BLaER1 (cell line): ENCODE measurements at regions not wholly inside any gene's neighbourhood (a gene's known extent, or its start where the extent isn't known, plus 50 kb on each side); places are given as distances from the start of the nearest gene placed in this dataset.

Source experiments
- H3K27ac ChIP-seq: shearing (Covaris generic); formaldehyde crosslinking; 2 replicates; pipeline ENCODE4 v1.8.1; 2022
- H3K27me3 ChIP-seq: shearing (Covaris generic); formaldehyde crosslinking; 2 replicates; pipeline ENCODE4 v1.8.1; 2022
- H3K36me3 ChIP-seq: shearing (Covaris generic); formaldehyde crosslinking; 2 replicates; pipeline ENCODE4 v1.8.1; 2022
- H3K4me1 ChIP-seq: shearing (Covaris generic); formaldehyde crosslinking; 2 replicates; pipeline ENCODE4 v1.8.1; 2022
- H3K4me2 ChIP-seq: shearing (Covaris generic); formaldehyde crosslinking; 2 replicates; pipeline ENCODE4 v1.8.1; 2022
- H3K4me3 ChIP-seq: shearing (Covaris generic); formaldehyde crosslinking; 2 replicates; pipeline ENCODE4 v1.8.1; 2022
- H3K9ac ChIP-seq: shearing (Covaris generic); formaldehyde crosslinking; 2 replicates; pipeline ENCODE4 v1.8.1; 2022
- H3K9me3 ChIP-seq: shearing (Covaris generic); formaldehyde crosslinking; 2 replicates; pipeline ENCODE4 v1.8.1; 2022
- H4K20me1 ChIP-seq: shearing (Covaris generic); formaldehyde crosslinking; 2 replicates; pipeline ENCODE4 v1.8.1; 2022
- Cebpa-rat ChIP-seq: shearing (Covaris generic); IDR thresholded peaks from 2 replicates; pipeline ENCODE4 v1.8.1; 2022

DNA sequence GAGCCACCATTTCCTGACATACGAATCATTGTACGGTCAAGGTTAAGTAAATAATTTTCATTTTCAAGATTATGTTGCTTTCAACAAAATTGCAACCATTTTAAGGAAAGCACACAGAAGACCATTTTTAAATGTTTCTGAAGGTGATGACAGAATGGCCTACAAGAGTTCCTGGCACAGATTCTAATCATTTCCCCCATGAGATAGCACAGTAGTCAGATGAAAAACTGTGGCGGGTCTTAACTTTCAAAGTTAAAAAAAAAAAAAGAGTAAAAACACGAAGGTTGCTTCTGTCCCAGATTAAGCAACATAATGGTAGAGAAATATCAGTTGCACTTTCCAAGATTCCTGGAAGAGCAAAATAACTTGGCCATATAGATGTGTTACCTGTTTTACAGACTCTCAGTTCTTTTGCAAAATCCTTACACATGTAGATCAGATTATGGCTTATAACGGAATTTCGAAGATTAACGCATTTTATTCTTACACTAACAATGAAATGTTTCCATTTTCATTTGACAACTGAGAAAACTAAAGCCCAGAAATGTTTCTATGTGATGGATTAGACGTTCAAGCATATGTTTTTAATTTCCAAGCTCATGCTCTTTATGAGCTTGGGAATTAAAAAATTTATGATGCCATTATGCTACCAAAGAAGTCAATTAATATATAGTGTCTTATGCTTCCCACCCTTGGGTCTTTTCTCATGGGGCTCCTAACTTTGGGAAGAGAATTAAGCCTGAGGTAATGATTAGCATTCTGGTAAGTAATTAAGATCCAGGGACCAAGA is 335.1 kb upstream of the CLNK start:
- no peak overlapping the region for H3K9ac ChIP-seq
- no peak overlapping the region for H3K4me2 ChIP-seq
- no peaks in the 10 kb centered on the region for H3K36me3 ChIP-seq
- TF ChIP-seq Cebpa-rat: no peak
- no peaks in the 10 kb centered on the region for H3K9me3 ChIP-seq
- no peaks in the 10 kb centered on the region for H3K27me3 ChIP-seq
- peaks cover under 1% of the 10 kb centered on the region for H3K4me1 ChIP-seq
- H3K4me3 ChIP-seq: no peak overlapping the region
- H3K27ac ChIP-seq: no peak overlapping the region
- H4K20me1 ChIP-seq: no peaks in the 10 kb centered on the region

DNA sequence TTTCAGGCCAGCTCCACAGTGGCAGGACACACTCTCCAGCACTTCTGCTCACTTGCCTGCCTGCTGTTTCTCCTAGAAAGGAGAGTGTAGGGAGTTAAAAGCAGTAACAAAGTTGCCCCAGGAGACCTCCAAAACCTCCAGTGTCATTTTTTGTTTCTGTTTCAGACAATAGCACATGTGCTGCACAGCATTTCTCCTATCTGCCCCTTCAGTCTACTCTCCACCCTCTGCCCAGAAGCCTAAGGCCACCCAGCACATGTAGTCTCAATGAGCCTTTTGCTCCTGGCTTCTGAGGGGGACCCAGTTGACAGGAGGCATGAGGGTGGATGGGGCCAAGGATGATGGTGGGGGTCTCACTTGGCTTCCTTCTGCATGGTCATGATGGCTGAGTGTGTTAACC is 329.6 kb upstream of the CLNK start:
- Histone ChIP-seq H3K4me1 (peaks cover 19% of the 10 kb centered on the region), H3K36me3 (no peaks in the 10 kb centered on the region), H3K4me2 (peak overlapping the region; percentile 57), H3K9me3 (no peaks in the 10 kb centered on the region), H3K9ac (peak overlapping the region; percentile 38; the same call in 1 of the 2 replicates), H3K27ac (peak overlapping the region; percentile 56), H4K20me1 (no peaks in the 10 kb centered on the region), H3K27me3 (no peaks in the 10 kb centered on the region), H3K4me3 (no peak overlapping the region)
- no peak for TF ChIP-seq Cebpa-rat

DNA sequence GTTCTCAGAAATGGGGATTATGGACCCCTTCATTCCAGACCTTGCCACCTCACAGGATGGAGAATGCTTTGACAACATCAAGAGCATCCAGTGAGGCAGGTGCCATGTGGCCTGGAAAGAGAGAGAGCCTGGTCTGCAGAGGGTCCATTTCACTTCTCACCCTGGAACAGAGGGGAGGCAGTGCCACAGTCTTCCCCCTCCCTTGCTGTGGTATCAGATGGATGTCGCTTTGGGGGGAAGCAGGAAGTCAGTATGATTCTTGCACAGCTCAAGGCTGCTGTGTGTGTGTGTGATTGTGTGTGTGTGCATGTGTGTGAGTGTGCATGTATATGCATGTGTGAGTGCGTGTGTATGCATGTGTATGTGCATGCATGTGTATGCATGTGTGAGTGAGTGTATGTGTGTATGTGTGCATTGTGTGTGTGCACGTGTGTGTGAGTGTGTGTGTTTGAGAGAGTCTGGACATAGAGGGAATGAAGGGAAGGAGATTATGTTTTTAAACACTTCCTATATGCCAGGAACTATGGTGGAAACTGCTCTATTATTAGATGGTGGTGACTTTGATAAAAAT is 328.6 kb upstream of the CLNK start:
- Histone ChIP-seq H3K4me2 (peak overlapping the region; percentile 57), H3K9me3 (no peaks in the 10 kb centered on the region), H3K4me3 (no peak overlapping the region), H3K36me3 (no peaks in the 10 kb centered on the region), H4K20me1 (no peaks in the 10 kb centered on the region), H3K27me3 (no peaks in the 10 kb centered on the region), H3K9ac (no peak overlapping the region), H3K4me1 (peaks cover 19% of the 10 kb centered on the region), H3K27ac (no peak overlapping the region)
- no peak for TF ChIP-seq Cebpa-rat

DNA sequence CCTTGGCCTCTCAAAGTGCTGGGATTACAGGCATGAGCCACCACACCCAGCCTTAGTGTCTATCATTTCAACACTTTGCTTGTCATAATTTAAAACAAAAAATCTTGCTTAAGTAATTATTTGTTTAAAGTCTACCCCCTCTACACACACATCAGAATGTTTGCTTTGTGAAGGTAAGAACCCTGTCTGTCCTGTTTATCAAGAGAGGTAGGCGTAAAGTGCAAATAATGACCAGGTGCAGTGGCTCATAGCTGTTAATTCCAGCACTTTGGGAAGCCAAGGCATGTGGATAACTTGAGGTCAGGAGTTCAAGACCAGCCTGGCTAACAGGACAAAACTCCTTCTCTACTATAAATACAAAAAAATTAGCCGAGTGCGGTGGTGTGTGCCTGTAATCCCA is 326.7 kb upstream of the CLNK start:
- Histone ChIP-seq H3K4me3 (no peak overlapping the region), H3K4me2 (no peak overlapping the region), H3K27ac (no peak overlapping the region), H3K9ac (no peak overlapping the region), H4K20me1 (no peaks in the 10 kb centered on the region), H3K9me3 (no peaks in the 10 kb centered on the region), H3K4me1 (peaks cover 25% of the 10 kb centered on the region), H3K36me3 (no peaks in the 10 kb centered on the region), H3K27me3 (no peaks in the 10 kb centered on the region)
- TF ChIP-seq Cebpa-rat: no peak

DNA sequence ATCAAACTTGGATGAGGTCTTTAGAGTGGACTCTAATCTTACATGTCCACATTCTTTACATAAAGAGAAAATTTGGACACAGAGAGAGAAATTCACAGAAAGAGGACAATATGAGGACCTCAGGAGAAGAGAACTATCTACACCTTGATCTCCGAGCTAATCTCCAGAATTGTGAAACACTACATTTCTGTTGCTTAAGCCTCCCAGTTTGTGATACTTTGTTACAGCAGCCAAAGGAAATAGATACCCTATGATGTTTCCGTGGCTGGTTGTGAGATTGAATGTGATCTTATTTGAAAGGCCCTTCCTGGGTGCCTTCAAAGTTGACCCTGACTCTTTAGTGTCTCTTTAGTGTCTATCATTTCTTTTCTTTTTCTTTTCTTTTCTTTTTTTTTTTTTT is 326.1 kb upstream of the CLNK start:
- Histone ChIP-seq H3K4me1 (peaks cover 25% of the 10 kb centered on the region), H3K9ac (no peak overlapping the region), H4K20me1 (no peaks in the 10 kb centered on the region), H3K27me3 (no peaks in the 10 kb centered on the region), H3K36me3 (no peaks in the 10 kb centered on the region), H3K9me3 (no peaks in the 10 kb centered on the region), H3K4me2 (no peak overlapping the region), H3K27ac (no peak overlapping the region), H3K4me3 (no peak overlapping the region)
- no peak for TF ChIP-seq Cebpa-rat

DNA sequence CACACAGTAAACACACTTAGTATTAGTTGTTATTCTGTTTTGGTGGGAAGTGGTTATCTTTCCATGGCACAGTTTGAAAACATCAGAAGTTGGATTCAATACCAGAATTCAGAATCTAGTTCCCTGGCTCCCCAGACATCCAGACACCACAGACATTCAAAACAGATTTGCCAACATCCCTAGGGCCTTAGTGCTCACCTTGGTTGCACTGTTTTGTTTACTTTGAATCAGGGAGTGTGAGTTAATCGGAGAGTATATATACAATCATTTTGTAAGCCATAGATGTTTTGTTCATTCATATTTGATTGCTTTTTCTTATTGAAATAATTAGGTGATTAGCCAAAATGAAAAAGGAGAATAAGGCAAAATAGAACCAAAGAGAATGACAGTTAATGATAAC is 324.7 kb upstream of the CLNK start:
- Histone ChIP-seq H3K9ac (no peak overlapping the region), H3K36me3 (no peaks in the 10 kb centered on the region), H3K4me1 (peaks cover 26% of the 10 kb centered on the region)

DNA sequence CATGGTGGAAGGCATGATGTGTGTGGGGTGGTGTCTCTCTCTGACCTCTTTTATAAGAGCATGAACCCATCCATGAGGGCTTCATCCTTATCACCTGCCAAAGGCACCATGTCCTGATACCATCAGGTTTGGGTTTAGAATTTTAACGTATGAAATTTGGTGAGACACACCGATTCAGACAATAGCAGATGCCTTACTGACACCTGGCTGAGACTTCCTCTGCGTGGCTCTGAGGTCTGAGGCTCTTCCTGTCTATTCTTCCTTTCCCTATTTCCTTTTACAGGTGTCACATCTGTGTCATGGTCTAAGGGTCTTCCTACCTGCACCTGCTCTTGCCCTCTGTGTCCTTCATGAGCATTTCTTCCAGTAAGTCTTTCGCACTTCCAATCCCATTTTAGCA is 320.7 kb upstream of the CLNK start:
- no peaks in the 10 kb centered on the region for H3K9me3 ChIP-seq
- TF ChIP-seq Cebpa-rat: no peak
- H4K20me1 ChIP-seq: no peaks in the 10 kb centered on the region
- peaks cover 11% of the 10 kb centered on the region for H3K4me1 ChIP-seq
- H3K4me3 ChIP-seq: no peak overlapping the region
- H3K4me2 ChIP-seq: no peak overlapping the region; the same call in 1 of the 2 replicates
- no peak overlapping the region for H3K27ac ChIP-seq
- no peaks in the 10 kb centered on the region for H3K36me3 ChIP-seq
- H3K27me3 ChIP-seq: no peaks in the 10 kb centered on the region
- no peak overlapping the region for H3K9ac ChIP-seq

More for the DNA sequence above, 324.7 kb upstream of the CLNK start:
- no peak for TF ChIP-seq Cebpa-rat
- Histone ChIP-seq H3K9me3 (no peaks in the 10 kb centered on the region), H3K27ac (no peak overlapping the region), H3K27me3 (no peaks in the 10 kb centered on the region), H3K4me3 (no peak overlapping the region), H3K4me2 (no peak overlapping the region), H4K20me1 (no peaks in the 10 kb centered on the region)

DNA sequence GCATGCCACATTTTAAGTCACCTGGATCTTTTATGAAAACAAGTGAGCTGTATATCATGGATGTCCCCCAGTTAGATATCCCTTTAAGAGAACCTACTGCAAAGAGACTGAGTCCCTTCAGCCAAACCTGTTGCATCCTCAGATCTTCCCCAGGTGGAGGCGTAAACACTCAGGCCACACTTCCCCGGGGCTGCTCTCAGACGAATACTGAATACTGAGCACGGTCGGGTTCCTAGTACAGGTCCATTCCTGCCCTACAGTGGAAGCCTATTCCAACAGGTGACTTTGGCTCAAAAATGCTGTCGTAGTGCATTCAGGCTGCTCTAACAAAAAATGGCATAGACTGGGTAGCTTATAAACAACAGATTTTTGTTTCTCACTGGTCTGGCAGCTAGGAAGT is 320.2 kb upstream of the CLNK start:
- H3K27ac ChIP-seq: no peak overlapping the region
- no peaks in the 10 kb centered on the region for H3K9me3 ChIP-seq
- no peak overlapping the region for H3K4me2 ChIP-seq
- no peaks in the 10 kb centered on the region for H3K27me3 ChIP-seq
- H3K4me3 ChIP-seq: no peak overlapping the region
- H4K20me1 ChIP-seq: no peaks in the 10 kb centered on the region
- peaks cover 11% of the 10 kb centered on the region for H3K4me1 ChIP-seq
- no peaks in the 10 kb centered on the region for H3K36me3 ChIP-seq
- TF ChIP-seq Cebpa-rat: no peak
- no peak overlapping the region for H3K9ac ChIP-seq

DNA sequence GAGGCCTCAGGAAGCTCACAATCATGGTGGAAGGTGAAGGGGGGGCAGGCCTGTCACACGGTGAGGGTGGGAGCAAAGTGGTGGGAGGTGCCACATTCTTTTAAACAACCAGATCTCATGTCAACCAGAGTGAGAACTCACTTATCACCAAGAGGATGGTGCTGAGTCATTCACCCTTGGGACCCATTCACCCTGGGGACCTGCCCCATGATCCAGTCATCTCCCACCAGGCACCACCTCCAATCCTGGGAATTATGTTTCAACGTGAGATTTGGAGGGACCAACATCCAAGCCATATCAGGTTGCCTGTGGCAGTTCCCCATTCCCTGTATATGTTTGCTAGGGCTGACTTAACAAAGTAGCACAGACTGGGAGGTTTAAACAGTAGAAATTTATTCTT is 318.4 kb upstream of the CLNK start:
- TF ChIP-seq Cebpa-rat: no peak

DNA sequence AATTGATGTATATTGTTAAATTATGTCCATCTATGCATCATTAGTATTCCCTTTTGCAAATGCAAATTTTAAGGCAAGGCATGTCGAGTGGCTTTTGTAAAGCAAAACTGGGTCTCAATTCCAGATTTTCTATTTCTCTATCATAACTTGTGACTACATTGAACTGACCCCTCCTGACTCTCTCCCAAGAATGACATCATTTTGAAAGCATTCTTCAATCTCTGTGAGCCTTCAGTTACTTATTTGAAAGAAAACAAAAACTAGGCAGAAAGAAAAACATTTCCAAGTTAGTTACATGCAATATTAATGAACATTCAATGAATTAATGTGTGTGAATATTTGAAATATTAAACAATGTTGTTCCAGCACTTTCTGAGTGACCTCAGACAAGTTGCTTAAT is 314.3 kb upstream of the CLNK start:
- no peak overlapping the region for H3K27ac ChIP-seq
- no peak for TF ChIP-seq Cebpa-rat
- H3K36me3 ChIP-seq: no peaks in the 10 kb centered on the region

More for the DNA sequence above, 318.4 kb upstream of the CLNK start:
- Histone ChIP-seq H3K4me2 (no peak overlapping the region), H3K27ac (no peak overlapping the region), H3K27me3 (no peaks in the 10 kb centered on the region), H3K36me3 (no peaks in the 10 kb centered on the region), H4K20me1 (no peaks in the 10 kb centered on the region), H3K4me1 (peaks cover 11% of the 10 kb centered on the region), H3K9ac (no peak overlapping the region), H3K9me3 (no peaks in the 10 kb centered on the region), H3K4me3 (no peak overlapping the region)

More for the DNA sequence above, 314.3 kb upstream of the CLNK start:
- Histone ChIP-seq H3K4me3 (no peak overlapping the region), H4K20me1 (no peaks in the 10 kb centered on the region), H3K4me1 (no peaks in the 10 kb centered on the region), H3K9me3 (no peaks in the 10 kb centered on the region), H3K27me3 (no peaks in the 10 kb centered on the region), H3K4me2 (no peak overlapping the region), H3K9ac (no peak overlapping the region)
